Transverse colon (tissue), 4 donors: ENCODE measurements at regions not wholly inside any gene's neighbourhood (a gene's known extent, or its start where the extent isn't known, plus 50 kb on each side); places are given as distances from the start of the nearest gene placed in this dataset.

Source experiments
- DNase-seq: peaks from one replicate; pipeline ENCODE4 v3.0.0-alpha.2; 2019
- H3K27ac ChIP-seq, 4 donors: fragments of 200-600 bp; sonication (generic); 2 replicates each; pipeline ENCODE4 v1.5.1; 2016 to 2018; ENCODE audit warnings: inconsistent platforms in 4 of 4
- H3K27me3 ChIP-seq: fragments of 200-600 bp; sonication (generic); 2 replicates; pipeline ENCODE4 v1.5.1; 2017; ENCODE audit warnings: inconsistent platforms
- H3K36me3 ChIP-seq, 4 donors: fragments of 200-600 bp; sonication (generic); 2 replicates each; pipeline ENCODE4 v1.5.1; 2017 to 2019; ENCODE audit warnings: inconsistent platforms in 4 of 4
- H3K4me1 ChIP-seq, 4 donors: fragments of 200-600 bp; sonication (generic); 2 replicates each; pipeline ENCODE4 v1.5.1; 2017 to 2020; ENCODE audit warnings: inconsistent platforms in 4 of 4
- H3K4me3 ChIP-seq, 4 donors: fragments of 200-600 bp; sonication (generic); 1 replicate in 1 of 4; 2 replicates in 3 of 4; pipeline versions ENCODE4 v1.5.1 to v1.6.1; 2017 to 2019; ENCODE audit warnings: inconsistent platforms in 4 of 4
- H3K9me3 ChIP-seq, 2 donors: fragments of 200-600 bp; sonication (generic); 2 replicates each; pipeline ENCODE4 v1.5.1; 2017 to 2019; ENCODE audit warnings: inconsistent platforms in 2 of 2
- CTCF ChIP-seq, 5 experiments: fragments of 200-600 bp in 3 of 5; fragments of 450-650 bp in 2 of 5; sonication (generic) in 3 of 5; IDR thresholded peaks; 1 replicate in 2 of 5; 2 replicates in 3 of 5; pipeline ENCODE4 v1.5.1; 2016 to 2017; ENCODE audit warnings: antibody characterized with exemption in 5 of 5, inconsistent platforms in 3 of 5, mild to moderate bottlenecking in 2 of 5, moderate library complexity in 1 of 5
- EP300 ChIP-seq: sonication (generic); formaldehyde crosslinking; IDR thresholded peaks from one replicate; pipeline ENCODE4 v1.6.1; 2017; ENCODE audit warnings: antibody characterized with exemption, low read depth
- POLR2A ChIP-seq: fragments of 450-650 bp; IDR thresholded peaks from one replicate; pipeline ENCODE4 v1.6.1; 2016; ENCODE audit warnings: antibody characterized with exemption, mild to moderate bottlenecking, moderate library complexity
- POLR2AphosphoS5 ChIP-seq, 3 donors: sonication (generic); formaldehyde crosslinking; IDR thresholded peaks; one replicate each; pipeline ENCODE4 v1.6.1; 2016; ENCODE audit warnings: antibody characterized with exemption in 3 of 3
- WGBS, 2 donors: methylation state at CpG; one replicate each; pipeline ENCODE4 v1.1.5; 2018; ENCODE audit warnings: low coverage in 1 of 2; 5-methylcytosine and 5-hydroxymethylcytosine counted together
- in situ Hi-C, 4 donors: fragments of 200-750 bp; cut with MboI; loops; one replicate each; pipeline versions ENCODE4 v1.15.0 to v1.15.1; 2017; ENCODE audit warnings: low sequenced_read_pairs in 3 of 4, low pct_ligation_motif_present in 1 of 4, low pct_unique_long_range_greater_than_20kb in 1 of 4
- intact Hi-C: fragments of 100-400 bp; cut with DNase I; formaldehyde crosslinking; loops from one replicate; pipeline ENCODE4 v1.15.1; 2023; ENCODE audit warnings: low total_unique reads

DNA sequence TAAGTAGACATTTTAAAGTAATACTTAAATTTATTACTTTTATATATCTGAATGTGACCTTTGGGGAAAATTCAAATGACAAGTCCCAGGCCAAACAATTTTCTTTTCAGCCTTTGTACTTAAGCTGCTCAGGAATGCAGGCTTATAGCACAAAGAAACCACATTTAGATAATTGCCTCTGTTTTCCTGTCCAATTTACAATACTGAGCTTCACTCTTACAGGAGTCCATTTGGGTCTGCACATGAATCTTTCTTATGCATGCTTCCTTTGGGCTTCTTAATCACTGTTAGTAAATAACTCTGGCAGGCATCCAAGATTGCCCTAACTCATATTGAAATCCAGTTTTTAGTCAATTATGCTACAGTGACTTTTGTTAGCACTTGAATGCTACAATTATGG, 459.4 kb upstream of the TGFBR2 start:
- Histone ChIP-seq H3K27ac (no peak overlapping the region), H3K36me3 (no peaks in the 10 kb centered on the region), H3K27me3 (no peaks in the 10 kb centered on the region), H3K4me1 (no peaks in the 10 kb centered on the region), H3K9me3 (no peaks in the 10 kb centered on the region), H3K4me3 (no peak overlapping the region)
- intact Hi-C loops (no loop called here), in situ Hi-C loops (no loop called here)
- DNase-seq: no peak
- TF ChIP-seq EP300 (no peak), POLR2A (no peak), CTCF (IDR thresholded peaks at IDR 0.05) (no peak), POLR2AphosphoS5 (IDR thresholded peaks at IDR 0.05) (no peak)

- H3K36me3 ChIP-seq: no peaks in the 10 kb centered on the region
- intact Hi-C loops (no loop called here), in situ Hi-C loops (no loop called here)
- no peaks in the 10 kb centered on the region for H3K4me1 ChIP-seq
- no peak overlapping the region for H3K27ac ChIP-seq
- DNase-seq: no peak
- H3K4me3 ChIP-seq: no peak overlapping the region
- H3K9me3 ChIP-seq: no peaks in the 10 kb centered on the region
- WGBS, 2 donors: 83 to 89% methylated on average over 2 of the region's 2 CpGs
- TF ChIP-seq POLR2AphosphoS5 (IDR thresholded peaks at IDR 0.05): no peak
- no peak for TF ChIP-seq CTCF (IDR thresholded peaks at IDR 0.05)
- TF ChIP-seq POLR2A: no peak
- TF ChIP-seq EP300: no peak
- no peaks in the 10 kb centered on the region for H3K27me3 ChIP-seq
Observed at GRCh38 chr3:30154853-30155252, 451.5 kb upstream of the TGFBR2 start.

- Histone ChIP-seq H3K9me3 (no peaks in the 10 kb centered on the region), H3K4me1 (no peaks in the 10 kb centered on the region), H3K27ac (no peak overlapping the region), H3K36me3 (no peaks in the 10 kb centered on the region), H3K27me3 (no peaks in the 10 kb centered on the region), H3K4me3 (no peak overlapping the region)
- in situ Hi-C loops: no loop called here
- TF ChIP-seq POLR2AphosphoS5 (IDR thresholded peaks at IDR 0.05) (no peak), CTCF (IDR thresholded peaks at IDR 0.05) (no peak), EP300 (no peak), POLR2A (no peak)
- 71 to 94% methylated on average over 3 of the region's 3 CpGs for WGBS, 2 donors
- intact Hi-C loops: no loop called here
- no peak for DNase-seq
Observed at GRCh38 chr3:30155755-30156154, 450.6 kb upstream of the TGFBR2 start.

GRCh38 chr3:30156586-30157498, 449.6 kb upstream of the TGFBR2 start:
- no peak overlapping the region for H3K27ac ChIP-seq
- no peaks in the 10 kb centered on the region for H3K36me3 ChIP-seq
- DNase-seq: no peak
- 83 to 93% methylated on average over 4 of the region's 4 CpGs for WGBS, 2 donors
- no peaks in the 10 kb centered on the region for H3K9me3 ChIP-seq
- TF ChIP-seq POLR2AphosphoS5 (IDR thresholded peaks at IDR 0.05): no peak
- no peak for TF ChIP-seq POLR2A
- TF ChIP-seq CTCF (IDR thresholded peaks at IDR 0.05): no peak
- TF ChIP-seq EP300: no peak
- H3K4me3 ChIP-seq: no peak overlapping the region
- intact Hi-C loops (no loop called here), in situ Hi-C loops (no loop called here)
- H3K27me3 ChIP-seq: no peaks in the 10 kb centered on the region
- no peaks in the 10 kb centered on the region for H3K4me1 ChIP-seq
